Keratinocyte (primary cell): ENCODE measurements at regions not wholly inside any gene's neighbourhood (a gene's known extent, or its start where the extent isn't known, plus 50 kb on each side); places are given as distances from the start of the nearest gene placed in this dataset.

Experiments used
- DNase-seq: peaks from one replicate; pipeline ENCODE4 v3.0.0-alpha.2; 2011; ENCODE audit warnings: low read depth, missing footprints, low spot score
- FAIRE-seq: peaks from 2 replicates; lab custom pipeline; 2011; peaks lifted over from hg19 to GRCh38; lab: Jason Lieb, UNC
- H2AFZ ChIP-seq: 2 replicates; pipeline ENCODE4 v1.6.0; 2012; ENCODE audit warnings: low read length, control low read depth, inconsistent platforms; ENCODE audit not compliant: control insufficient read depth
- H3K27ac ChIP-seq: 2 replicates; pipeline ENCODE4 v1.5.1; 2011; ENCODE audit warnings: low read length; ENCODE audit not compliant: control insufficient read depth, insufficient read depth
- H3K27me3 ChIP-seq: 3 replicates; pipeline ENCODE4 v1.6.0; 2011; ENCODE audit warnings: low read length; ENCODE audit not compliant: control insufficient read depth, insufficient read depth; ENCODE audit errors: extremely low read depth
- H3K36me3 ChIP-seq, 2 experiments: 2 replicates in 1 of 2; 3 replicates in 1 of 2; pipeline ENCODE4 v1.5.1; 2011; ENCODE audit warnings: low read length in 2 of 2, mild to moderate bottlenecking in 1 of 2; ENCODE audit not compliant: control insufficient read depth in 2 of 2, insufficient read depth in 2 of 2; ENCODE audit errors: extremely low read depth in 1 of 2
- H3K4me1 ChIP-seq: 3 replicates; pipeline ENCODE4 v1.5.1; 2011; ENCODE audit warnings: low read length; ENCODE audit not compliant: control insufficient read depth, insufficient read depth; ENCODE audit errors: extremely low read depth
- H3K4me2 ChIP-seq: 3 replicates; pipeline ENCODE4 v1.6.0; 2011; ENCODE audit warnings: low read depth, low read length; ENCODE audit not compliant: control insufficient read depth, insufficient read depth; ENCODE audit errors: extremely low read depth
- H3K4me3 ChIP-seq, 3 experiments: fragments of 200-600 bp in 1 of 3; sonication (generic) in 1 of 3; 2 replicates in 2 of 3; 3 replicates in 1 of 3; pipeline ENCODE4 v1.5.1; 2011 to 2016; ENCODE audit warnings: low read length in 3 of 3, mild to moderate bottlenecking in 3 of 3, control low read depth in 2 of 3, inconsistent platforms in 1 of 3, low read depth in 1 of 3, mixed read lengths in 1 of 3, mixed run types in 1 of 3, moderate library complexity in 1 of 3; ENCODE audit not compliant: control insufficient read depth in 2 of 3, insufficient read depth in 2 of 3; ENCODE audit errors: extremely low read depth in 1 of 3
- H3K79me2 ChIP-seq: 2 replicates; pipeline ENCODE4 v1.6.0; 2012; ENCODE audit warnings: low read length; ENCODE audit not compliant: control insufficient read depth, insufficient read depth
- H3K9ac ChIP-seq: 3 replicates; pipeline ENCODE4 v1.6.0; 2011; ENCODE audit warnings: low read length; ENCODE audit not compliant: control insufficient read depth, insufficient read depth; ENCODE audit errors: extremely low read depth
- H3K9me1 ChIP-seq: 3 replicates; pipeline ENCODE4 v1.6.0; 2011; ENCODE audit warnings: low read length; ENCODE audit not compliant: control insufficient read depth, insufficient read depth; ENCODE audit errors: extremely low read depth
- H3K9me3 ChIP-seq: 2 replicates; pipeline ENCODE4 v1.5.1; 2012; ENCODE audit warnings: low read depth, low read length; ENCODE audit not compliant: control insufficient read depth
- H4K20me1 ChIP-seq: 3 replicates; pipeline ENCODE4 v1.6.0; 2011; ENCODE audit warnings: low read length; ENCODE audit not compliant: control insufficient read depth, insufficient read depth; ENCODE audit errors: extremely low read depth
- EZH2 ChIP-seq: IDR thresholded peaks from one replicate; pipeline ENCODE4 v1.6.1; 2012; ENCODE audit warnings: inconsistent platforms, mild to moderate bottlenecking, low read length, moderate library complexity
- dilution Hi-C: fragments of 300-500 bp; cut with MboI; formaldehyde crosslinking; loops from one replicate; pipeline ENCODE4 v1.7.0; 2020; ENCODE audit warnings: low sequenced_read_pairs; ENCODE audit not compliant: extremely low pct_ligation_motif_present
- TF ChIP-seq, protein P1 (sequence below), 3 experiments: IDR thresholded peaks in 1 of 3; conservative IDR thresholded peaks in 1 of 3; optimal IDR thresholded peaks in 1 of 3; 2 replicates in 2 of 3; 3 replicates in 1 of 3; pipeline versions ENCODE3 to v1.5.1; 2011; ENCODE audit warnings: low read length in 3 of 3, mild to moderate bottlenecking in 3 of 3, moderate library complexity in 2 of 3, control low read depth in 1 of 3, inconsistent platforms in 1 of 3; ENCODE audit not compliant: insufficient read depth in 2 of 3; ENCODE audit errors: extremely low read depth in 1 of 3

DNA sequence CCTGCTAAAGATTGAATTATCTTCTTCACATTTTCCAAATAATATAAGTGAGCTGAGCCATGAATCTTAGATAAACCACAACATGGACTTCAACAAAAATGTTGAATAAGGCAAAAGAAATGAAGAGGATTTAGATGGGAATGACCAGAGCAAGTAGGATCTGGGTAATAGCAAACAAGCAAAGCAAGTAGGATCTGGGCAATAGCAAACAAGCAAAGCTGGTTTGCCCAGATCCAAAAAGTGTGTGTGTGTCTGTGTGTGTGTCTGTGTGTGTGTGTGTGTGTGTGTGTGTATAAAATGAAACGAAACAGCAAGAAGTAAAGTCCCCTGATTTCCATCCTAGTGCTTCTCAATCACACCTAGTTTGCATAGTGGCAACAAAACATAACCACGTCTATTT lies 549.1 kb downstream of the RERGL start:
- dilution Hi-C loops, result no loop called here
- H3K79me2 ChIP-seq, result no peaks in the 10 kb centered on the region
- no peaks in the 10 kb centered on the region for H3K9me1 ChIP-seq
- no peaks in the 10 kb centered on the region for H3K36me3 ChIP-seq
- no peaks in the 10 kb centered on the region for H3K27me3 ChIP-seq
- TF ChIP-seq, protein P1, sequence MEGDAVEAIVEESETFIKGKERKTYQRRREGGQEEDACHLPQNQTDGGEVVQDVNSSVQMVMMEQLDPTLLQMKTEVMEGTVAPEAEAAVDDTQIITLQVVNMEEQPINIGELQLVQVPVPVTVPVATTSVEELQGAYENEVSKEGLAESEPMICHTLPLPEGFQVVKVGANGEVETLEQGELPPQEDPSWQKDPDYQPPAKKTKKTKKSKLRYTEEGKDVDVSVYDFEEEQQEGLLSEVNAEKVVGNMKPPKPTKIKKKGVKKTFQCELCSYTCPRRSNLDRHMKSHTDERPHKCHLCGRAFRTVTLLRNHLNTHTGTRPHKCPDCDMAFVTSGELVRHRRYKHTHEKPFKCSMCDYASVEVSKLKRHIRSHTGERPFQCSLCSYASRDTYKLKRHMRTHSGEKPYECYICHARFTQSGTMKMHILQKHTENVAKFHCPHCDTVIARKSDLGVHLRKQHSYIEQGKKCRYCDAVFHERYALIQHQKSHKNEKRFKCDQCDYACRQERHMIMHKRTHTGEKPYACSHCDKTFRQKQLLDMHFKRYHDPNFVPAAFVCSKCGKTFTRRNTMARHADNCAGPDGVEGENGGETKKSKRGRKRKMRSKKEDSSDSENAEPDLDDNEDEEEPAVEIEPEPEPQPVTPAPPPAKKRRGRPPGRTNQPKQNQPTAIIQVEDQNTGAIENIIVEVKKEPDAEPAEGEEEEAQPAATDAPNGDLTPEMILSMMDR (optimal IDR thresholded peaks at IDR 0.05 in 1 of 3, IDR thresholded peaks at IDR 0.05 in 1 of 3, conservative IDR thresholded peaks at IDR 0.05 in 1 of 3; ENCODE audit: extremely low read depth in 1 of 3, insufficient read depth in 2 of 3, low read length in 3 of 3), result no peak
- no peak for TF ChIP-seq EZH2
- H3K4me3 ChIP-seq, result no peak overlapping the region
- H3K9ac ChIP-seq, result no peak overlapping the region
- H3K4me1 ChIP-seq, result no peaks in the 10 kb centered on the region
- no peak overlapping the region for H3K4me2 ChIP-seq
- DNase-seq (no peak), FAIRE-seq (no peak)
- no peak overlapping the region for H3K27ac ChIP-seq
- H2AFZ ChIP-seq, result no peak overlapping the region
- H4K20me1 ChIP-seq, result no peaks in the 10 kb centered on the region
- peaks cover 2% of the 10 kb centered on the region for H3K9me3 ChIP-seq

DNA sequence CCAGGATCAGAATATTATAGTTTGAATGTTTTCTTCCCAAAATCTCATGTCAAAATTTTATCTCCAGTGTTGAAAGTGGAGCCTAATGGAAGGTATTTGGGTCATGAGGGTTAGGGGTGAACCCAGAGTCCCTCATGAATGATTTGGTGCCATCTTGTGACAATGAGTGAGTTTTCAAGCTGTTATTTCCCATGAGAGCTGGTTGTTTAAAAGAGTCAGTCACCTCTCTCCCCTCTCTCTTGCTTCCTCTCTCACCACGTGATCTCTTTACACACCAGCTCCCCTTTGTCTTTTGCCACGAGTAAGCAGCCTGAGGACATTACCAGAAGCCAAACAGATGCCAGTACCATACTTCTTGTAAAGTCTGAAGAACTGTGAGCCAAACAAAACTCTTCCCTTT lies 561.6 kb downstream of the RERGL start:
- Histone ChIP-seq H3K4me2 (no peak overlapping the region), H3K9me3 (no peaks in the 10 kb centered on the region), H3K36me3 (no peaks in the 10 kb centered on the region), H3K27me3 (no peaks in the 10 kb centered on the region), H3K4me1 (no peaks in the 10 kb centered on the region), H3K9ac (no peak overlapping the region), H3K79me2 (no peaks in the 10 kb centered on the region), H3K27ac (no peak overlapping the region), H3K4me3 (no peak overlapping the region), H4K20me1 (no peaks in the 10 kb centered on the region), H2AFZ (no peak overlapping the region), H3K9me1 (no peaks in the 10 kb centered on the region)
- no peak for TF ChIP-seq EZH2
- TF ChIP-seq, protein P1 (optimal IDR thresholded peaks at IDR 0.05 in 1 of 3, IDR thresholded peaks at IDR 0.05 in 1 of 3, conservative IDR thresholded peaks at IDR 0.05 in 1 of 3; ENCODE audit: extremely low read depth in 1 of 3, insufficient read depth in 2 of 3, low read length in 3 of 3), result no peak
- DNase-seq, result no peak
- no peak for FAIRE-seq
- dilution Hi-C loops, result no loop called here
